ENCODE measurements at regions not wholly inside any gene's neighbourhood (a gene's known extent, or its start where the extent isn't known, plus 50 kb on each side); places are given as distances from the start of the nearest gene placed in this dataset.

DNA sequence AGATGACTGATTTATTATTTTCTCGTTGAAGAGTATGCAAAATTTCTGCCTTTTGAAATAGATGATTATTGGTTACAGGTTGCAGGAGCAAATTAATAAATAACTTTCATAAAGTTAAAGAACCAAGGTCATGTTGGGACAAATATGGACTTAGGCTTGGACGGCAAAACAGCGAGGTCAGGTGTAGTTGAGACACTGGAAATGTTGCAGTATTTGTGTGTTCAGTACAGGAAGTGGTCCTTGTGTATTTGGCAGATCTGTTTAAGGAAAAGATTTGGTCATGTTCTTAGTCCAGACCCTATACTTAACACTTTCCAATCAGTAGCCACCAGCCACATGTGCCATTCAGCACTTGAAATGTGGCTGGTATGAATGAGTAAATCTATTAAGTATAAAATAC, 486.5 kb downstream of the TDRD15 start:
- Histone ChIP-seq H3K27ac (no peak overlapping the region), H3K27me3 (no peaks in the 10 kb centered on the region), H3K4me1 (no peaks in the 10 kb centered on the region), H3K9me3 (no peaks in the 10 kb centered on the region), H3K4me3 (no peak overlapping the region), H3K36me3 (no peaks in the 10 kb centered on the region)
- no peak for ATAC-seq
- no peak for DNase-seq
- TF ChIP-seq, protein P1, sequence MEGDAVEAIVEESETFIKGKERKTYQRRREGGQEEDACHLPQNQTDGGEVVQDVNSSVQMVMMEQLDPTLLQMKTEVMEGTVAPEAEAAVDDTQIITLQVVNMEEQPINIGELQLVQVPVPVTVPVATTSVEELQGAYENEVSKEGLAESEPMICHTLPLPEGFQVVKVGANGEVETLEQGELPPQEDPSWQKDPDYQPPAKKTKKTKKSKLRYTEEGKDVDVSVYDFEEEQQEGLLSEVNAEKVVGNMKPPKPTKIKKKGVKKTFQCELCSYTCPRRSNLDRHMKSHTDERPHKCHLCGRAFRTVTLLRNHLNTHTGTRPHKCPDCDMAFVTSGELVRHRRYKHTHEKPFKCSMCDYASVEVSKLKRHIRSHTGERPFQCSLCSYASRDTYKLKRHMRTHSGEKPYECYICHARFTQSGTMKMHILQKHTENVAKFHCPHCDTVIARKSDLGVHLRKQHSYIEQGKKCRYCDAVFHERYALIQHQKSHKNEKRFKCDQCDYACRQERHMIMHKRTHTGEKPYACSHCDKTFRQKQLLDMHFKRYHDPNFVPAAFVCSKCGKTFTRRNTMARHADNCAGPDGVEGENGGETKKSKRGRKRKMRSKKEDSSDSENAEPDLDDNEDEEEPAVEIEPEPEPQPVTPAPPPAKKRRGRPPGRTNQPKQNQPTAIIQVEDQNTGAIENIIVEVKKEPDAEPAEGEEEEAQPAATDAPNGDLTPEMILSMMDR (IDR thresholded peaks at IDR 0.05 in 4 of 5, conservative IDR thresholded peaks at IDR 0.05 in 1 of 5): no peak
- no peak for TF ChIP-seq POLR2A (IDR thresholded peaks at IDR 0.05)
- intact Hi-C loops (cut with DNase I; ENCODE audit: low total_unique reads) (no loop called here), in situ Hi-C loops (cut with MboI; ENCODE audit: low sequenced_read_pairs in 4 of 4) (no loop called here)

DNA sequence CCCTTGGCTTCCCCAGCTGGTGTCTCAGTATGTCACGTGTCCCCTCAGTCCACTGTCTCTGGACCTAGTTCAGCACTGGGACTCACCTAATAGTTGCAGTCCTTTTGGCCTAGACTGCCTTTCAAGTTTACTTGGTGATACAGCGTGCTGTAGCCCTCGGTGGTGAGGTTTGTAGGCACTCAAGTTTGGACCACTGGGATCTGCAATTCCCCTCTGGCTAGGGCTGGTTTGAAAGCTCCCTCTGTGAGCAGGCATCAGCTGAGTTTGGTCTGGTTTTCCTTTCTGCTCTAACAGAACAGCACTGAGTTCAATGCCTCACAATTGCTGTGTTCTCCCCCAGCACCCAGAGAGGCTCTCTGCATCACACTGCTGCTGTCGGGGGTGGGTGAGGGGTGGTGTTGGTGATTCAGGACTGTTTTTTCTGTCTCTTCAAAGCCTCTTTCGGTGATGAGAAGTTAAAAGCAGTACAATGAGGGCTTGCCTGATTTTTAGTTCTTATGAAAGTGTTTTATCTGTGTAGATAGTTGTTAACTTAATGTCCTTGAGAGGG, 494.2 kb downstream of the TDRD15 start:
- ATAC-seq (no peak), DNase-seq (no peak)
- in situ Hi-C loops (cut with MboI; ENCODE audit: low sequenced_read_pairs in 4 of 4): no loop called here
- intact Hi-C loops (cut with DNase I; ENCODE audit: low total_unique reads): no loop called here
- H3K36me3 ChIP-seq: no peaks in the 10 kb centered on the region
- H3K27me3 ChIP-seq: no peaks in the 10 kb centered on the region
- no peaks in the 10 kb centered on the region for H3K4me1 ChIP-seq
- H3K9me3 ChIP-seq: no peaks in the 10 kb centered on the region
- H3K27ac ChIP-seq: no peak overlapping the region
- no peak overlapping the region for H3K4me3 ChIP-seq
- no peak for TF ChIP-seq POLR2A (IDR thresholded peaks at IDR 0.05)
- TF ChIP-seq, protein P1 (IDR thresholded peaks at IDR 0.05 in 4 of 5, conservative IDR thresholded peaks at IDR 0.05 in 1 of 5): no peak

DNA sequence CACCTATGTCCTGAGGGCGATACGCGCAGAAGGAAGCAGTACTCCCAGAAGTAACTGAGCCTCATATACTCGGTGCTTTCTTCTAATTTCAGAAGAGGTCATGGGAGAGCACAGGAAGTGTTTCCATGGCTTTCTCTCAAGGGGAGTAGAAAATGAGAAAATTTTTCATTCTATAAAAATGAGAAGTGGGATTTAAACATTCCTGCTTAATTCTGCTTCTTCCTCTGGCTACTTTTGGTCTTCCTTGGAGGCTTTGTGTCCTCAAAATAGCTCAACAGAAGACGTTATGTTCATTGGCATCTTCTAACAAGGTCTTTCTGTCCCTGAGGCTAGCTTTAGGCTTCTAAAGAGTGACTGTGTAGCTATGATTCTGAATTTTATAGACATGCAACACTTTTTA, 497.0 kb downstream of the TDRD15 start:
- Histone ChIP-seq H3K27me3 (no peaks in the 10 kb centered on the region), H3K36me3 (no peaks in the 10 kb centered on the region), H3K27ac (no peak overlapping the region), H3K4me1 (no peaks in the 10 kb centered on the region), H3K4me3 (no peak overlapping the region), H3K9me3 (no peaks in the 10 kb centered on the region)
- DNase-seq: no peak
- no peak for TF ChIP-seq POLR2A (IDR thresholded peaks at IDR 0.05)
- TF ChIP-seq, protein P1 (IDR thresholded peaks at IDR 0.05 in 4 of 5, conservative IDR thresholded peaks at IDR 0.05 in 1 of 5): no peak
- ATAC-seq: no peak
- in situ Hi-C loops (cut with MboI; ENCODE audit: low sequenced_read_pairs in 4 of 4): no loop called here
- intact Hi-C loops (cut with DNase I; ENCODE audit: low total_unique reads): no loop called here

DNA sequence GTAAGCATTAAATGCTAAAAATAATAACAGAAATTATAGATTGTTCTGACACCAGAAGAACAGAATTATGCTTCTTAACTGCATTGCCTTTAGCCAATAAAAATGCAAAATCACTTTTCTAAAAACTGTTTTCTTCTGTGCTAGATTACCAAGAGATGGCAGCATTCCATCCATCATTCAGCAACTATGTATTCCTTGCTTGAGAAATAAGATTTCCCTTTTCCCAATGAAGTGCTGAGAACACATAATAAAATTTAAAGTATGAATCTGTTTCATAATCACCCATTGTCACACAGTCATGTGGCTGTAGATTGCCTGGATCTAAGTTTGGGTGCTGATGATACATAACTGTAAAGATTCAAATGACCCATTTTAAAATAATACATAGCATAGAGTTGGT, 504.2 kb downstream of the TDRD15 start:
- no peak for DNase-seq
- TF ChIP-seq, protein P1 (IDR thresholded peaks at IDR 0.05 in 4 of 5, conservative IDR thresholded peaks at IDR 0.05 in 1 of 5): no peak
- TF ChIP-seq POLR2A (IDR thresholded peaks at IDR 0.05): no peak
- H3K27ac ChIP-seq: no peak overlapping the region
- H3K27me3 ChIP-seq: no peaks in the 10 kb centered on the region
- ATAC-seq: no peak
- no peaks in the 10 kb centered on the region for H3K4me1 ChIP-seq
- H3K9me3 ChIP-seq: no peaks in the 10 kb centered on the region
- H3K4me3 ChIP-seq: no peak overlapping the region
- no peaks in the 10 kb centered on the region for H3K36me3 ChIP-seq
- in situ Hi-C loops (cut with MboI; ENCODE audit: low sequenced_read_pairs in 4 of 4): no loop called here
- intact Hi-C loops (cut with DNase I; ENCODE audit: low total_unique reads): no loop called here

DNA sequence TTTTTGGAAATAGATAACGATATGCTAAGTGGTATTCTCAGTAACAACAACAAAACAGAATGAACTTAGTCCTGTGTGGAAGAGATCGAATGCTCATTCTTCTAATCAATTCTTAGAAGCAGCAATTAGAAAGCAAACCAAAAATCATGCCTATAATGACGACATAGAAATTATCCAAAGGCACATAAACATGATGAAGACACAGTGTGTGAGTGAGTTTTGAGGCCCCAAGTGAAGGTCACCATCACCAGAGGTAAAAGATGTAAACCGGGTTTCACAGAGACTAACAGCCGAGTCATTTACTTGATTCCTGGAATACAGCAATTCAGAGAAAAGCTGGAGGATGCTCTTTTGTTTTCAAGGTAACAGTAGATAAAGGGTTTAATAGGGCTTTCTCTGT, 509.2 kb downstream of the TDRD15 start:
- no peak overlapping the region for H3K4me3 ChIP-seq
- TF ChIP-seq, protein P1 (IDR thresholded peaks at IDR 0.05 in 4 of 5, conservative IDR thresholded peaks at IDR 0.05 in 1 of 5): no peak
- no peak for TF ChIP-seq POLR2A (IDR thresholded peaks at IDR 0.05)
- no peaks in the 10 kb centered on the region for H3K4me1 ChIP-seq
- DNase-seq (no peak), ATAC-seq (no peak)
- no peaks in the 10 kb centered on the region for H3K9me3 ChIP-seq
- in situ Hi-C loops (cut with MboI; ENCODE audit: low sequenced_read_pairs in 4 of 4) (no loop called here), intact Hi-C loops (cut with DNase I; ENCODE audit: low total_unique reads) (no loop called here)
- H3K27me3 ChIP-seq: no peaks in the 10 kb centered on the region
- no peaks in the 10 kb centered on the region for H3K36me3 ChIP-seq
- no peak overlapping the region for H3K27ac ChIP-seq

Data from gastrocnemius medialis (tissue), 4 donors.